ENCODE measurements at regions not wholly inside any gene's neighbourhood (a gene's known extent, or its start where the extent isn't known, plus 50 kb on each side); places are given as distances from the start of the nearest gene placed in this dataset.

GRCh38 chr2:19635951-19636510 lies 265.8 kb downstream of the TTC32 start:
- POLR2A ChIA-PET: no interaction called here
- Histone ChIP-seq H3K27ac (ENCODE audit: low read length in 2 of 2) (no peak overlapping the region), H3K4me3 (ENCODE audit: control extremely low read depth in 1 of 5, extremely low read depth in 1 of 5, insufficient read depth in 1 of 5, low read depth in 2 of 5, low read length in 4 of 5) (no peak overlapping the region), H3K9me3 (ENCODE audit: control extremely low read depth in 1 of 3, control insufficient read depth in 2 of 3, insufficient read depth in 1 of 3, low read length in 2 of 3) (peaks cover 0 to 4% (median 0%) of the 10 kb centered on the region in 3 donors), H3K9ac (ENCODE audit: low read length) (no peak overlapping the region), H3K36me3 (replicated peaks in 1 of 2; ENCODE audit: control extremely low read depth in 1 of 2, control insufficient read depth in 1 of 2, extremely low read depth in 1 of 2, insufficient read depth in 2 of 2, low read length in 1 of 2) (no peaks in the 10 kb centered on the region), H3K4me2 (replicated peaks; ENCODE audit: low read depth, low read length, poor library complexity, severe bottlenecking) (no peak overlapping the region), H3K4me1 (ENCODE audit: control insufficient read depth in 2 of 2, insufficient read depth in 2 of 2, low read length in 2 of 2) (no peaks in the 10 kb centered on the region), H3K79me2 (ENCODE audit: control insufficient read depth, insufficient read depth, low read length) (no peaks in the 10 kb centered on the region), H4K20me1 (ENCODE audit: control insufficient read depth, insufficient read depth, low read length, poor library complexity, severe bottlenecking) (no peaks in the 10 kb centered on the region), H3K27me3 (replicated peaks in 1 of 4; ENCODE audit: control extremely low read depth in 1 of 4, control insufficient read depth in 3 of 4, insufficient read depth in 4 of 4, low read length in 3 of 4) (no peaks in the 10 kb centered on the region), H2AFZ (ENCODE audit: insufficient read depth, low read depth, low read length, poor library complexity, severe bottlenecking) (no peak overlapping the region)
- DNase-seq: no peak
- 46% methylated on average over 6 of the region's 8 CpGs for WGBS (ENCODE audit: insufficient coverage)
- Mint-ChIP-seq H3K27ac (no peak overlapping the region), H3K27me3 (peaks cover 8% of the 10 kb centered on the region), H3K9me3 (ENCODE audit: insufficient read depth) (no peaks in the 10 kb centered on the region), H3K4me1 (no peaks in the 10 kb centered on the region), H3K4me3 (no peak overlapping the region)
- CTCF ChIA-PET: no interaction called here
- intact Hi-C loops (cut with micrococcal nuclease): no loop called here
- TF ChIP-seq EZH2 (IDR thresholded peaks at IDR 0.05; ENCODE audit: borderline replicate concordance, insufficient read depth, low read depth, low read length, poor library complexity, severe bottlenecking): no peak
- TF ChIP-seq, protein P1, sequence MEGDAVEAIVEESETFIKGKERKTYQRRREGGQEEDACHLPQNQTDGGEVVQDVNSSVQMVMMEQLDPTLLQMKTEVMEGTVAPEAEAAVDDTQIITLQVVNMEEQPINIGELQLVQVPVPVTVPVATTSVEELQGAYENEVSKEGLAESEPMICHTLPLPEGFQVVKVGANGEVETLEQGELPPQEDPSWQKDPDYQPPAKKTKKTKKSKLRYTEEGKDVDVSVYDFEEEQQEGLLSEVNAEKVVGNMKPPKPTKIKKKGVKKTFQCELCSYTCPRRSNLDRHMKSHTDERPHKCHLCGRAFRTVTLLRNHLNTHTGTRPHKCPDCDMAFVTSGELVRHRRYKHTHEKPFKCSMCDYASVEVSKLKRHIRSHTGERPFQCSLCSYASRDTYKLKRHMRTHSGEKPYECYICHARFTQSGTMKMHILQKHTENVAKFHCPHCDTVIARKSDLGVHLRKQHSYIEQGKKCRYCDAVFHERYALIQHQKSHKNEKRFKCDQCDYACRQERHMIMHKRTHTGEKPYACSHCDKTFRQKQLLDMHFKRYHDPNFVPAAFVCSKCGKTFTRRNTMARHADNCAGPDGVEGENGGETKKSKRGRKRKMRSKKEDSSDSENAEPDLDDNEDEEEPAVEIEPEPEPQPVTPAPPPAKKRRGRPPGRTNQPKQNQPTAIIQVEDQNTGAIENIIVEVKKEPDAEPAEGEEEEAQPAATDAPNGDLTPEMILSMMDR (IDR thresholded peaks at IDR 0.05): no peak
- no peak for ATAC-seq (ENCODE audit: low read depth)

- intact Hi-C loops (cut with micrococcal nuclease): no loop called here
- Histone ChIP-seq H3K9me3 (ENCODE audit: control extremely low read depth in 1 of 3, control insufficient read depth in 2 of 3, insufficient read depth in 1 of 3, low read length in 2 of 3) (peaks cover 0 to 4% (median 2%) of the 10 kb centered on the region in 3 donors), H3K79me2 (ENCODE audit: control insufficient read depth, insufficient read depth, low read length) (no peaks in the 10 kb centered on the region), H3K36me3 (replicated peaks in 1 of 2; ENCODE audit: control extremely low read depth in 1 of 2, control insufficient read depth in 1 of 2, extremely low read depth in 1 of 2, insufficient read depth in 2 of 2, low read length in 1 of 2) (no peaks in the 10 kb centered on the region), H3K4me1 (ENCODE audit: control insufficient read depth in 2 of 2, insufficient read depth in 2 of 2, low read length in 2 of 2) (no peaks in the 10 kb centered on the region), H4K20me1 (ENCODE audit: control insufficient read depth, insufficient read depth, low read length, poor library complexity, severe bottlenecking) (no peaks in the 10 kb centered on the region), H3K4me3 (ENCODE audit: control extremely low read depth in 1 of 5, extremely low read depth in 1 of 5, insufficient read depth in 1 of 5, low read depth in 2 of 5, low read length in 4 of 5) (no peak overlapping the region), H3K27me3 (replicated peaks in 1 of 4; ENCODE audit: control extremely low read depth in 1 of 4, control insufficient read depth in 3 of 4, insufficient read depth in 4 of 4, low read length in 3 of 4) (no peaks in the 10 kb centered on the region), H3K4me2 (replicated peaks; ENCODE audit: low read depth, low read length, poor library complexity, severe bottlenecking) (no peak overlapping the region), H2AFZ (ENCODE audit: insufficient read depth, low read depth, low read length, poor library complexity, severe bottlenecking) (no peak overlapping the region), H3K9ac (ENCODE audit: low read length) (no peak overlapping the region), H3K27ac (ENCODE audit: low read length in 2 of 2) (no peak overlapping the region)
- H3K4me1 Mint-ChIP-seq: no peaks in the 10 kb centered on the region
- ATAC-seq (ENCODE audit: low read depth): no peak
- 85% methylated on average over 5 of the region's 5 CpGs for WGBS (ENCODE audit: insufficient coverage)
- DNase-seq: no peak
- H3K4me3 Mint-ChIP-seq: no peak overlapping the region
- H3K27me3 Mint-ChIP-seq: peaks cover 8% of the 10 kb centered on the region
- H3K27ac Mint-ChIP-seq: no peak overlapping the region
- TF ChIP-seq EZH2 (IDR thresholded peaks at IDR 0.05; ENCODE audit: borderline replicate concordance, insufficient read depth, low read depth, low read length, poor library complexity, severe bottlenecking): no peak
- TF ChIP-seq, protein P1 (IDR thresholded peaks at IDR 0.05): no peak
- CTCF ChIA-PET: no interaction called here
- POLR2A ChIA-PET: no interaction called here
- H3K9me3 Mint-ChIP-seq (ENCODE audit: insufficient read depth): peaks cover 3% of the 10 kb centered on the region
Observed at GRCh38 chr2:19632403-19632991, 269.3 kb downstream of the TTC32 start.

Measured in B cell (primary cell).